K562 (cell line): ENCODE measurements at regions not wholly inside any gene's neighbourhood (a gene's known extent, or its start where the extent isn't known, plus 50 kb on each side); places are given as distances from the start of the nearest gene placed in this dataset.
"Not testable (repeated sequence)": the region's sequence is repeated elsewhere in the genome, so short reads cannot be mapped to it uniquely, and the experiment has no call there.

ENCODE experiments used
- ARNT ChIP-seq, 2 experiments: fragments of 450-650 bp; IDR thresholded peaks; 2 replicates each; pipeline ENCODE4 v1.6.1; 2016; ENCODE audit warnings: mild to moderate bottlenecking in 1 of 2
- ELF1 ChIP-seq: fragments of 200-800 bp; sonication (Bioruptor generic); IDR thresholded peaks from 2 replicates; pipeline ENCODE4 v1.6.1; 2016; ENCODE audit warnings: missing genetic modification characterization, missing compliant biosample characterization
- EP300 ChIP-seq: IDR thresholded peaks from 2 replicates; pipeline ENCODE4 v1.6.1; 2012; ENCODE audit warnings: low read length, improper control_type of control experiment
- NR2C2 ChIP-seq, 2 experiments: fragments of 200-800 bp in 1 of 2; sonication (Bioruptor generic) in 1 of 2; sonication (generic) in 1 of 2; formaldehyde crosslinking in 1 of 2; IDR thresholded peaks; 2 replicates each; pipeline versions ENCODE4 v1.6.1 to v1.8.0; 2016 to 2022; ENCODE audit warnings: mild to moderate bottlenecking in 1 of 2, missing compliant biosample characterization in 1 of 2, missing genetic modification characterization in 1 of 2, missing genetic modification reagents in 1 of 2
- POLR2G ChIP-seq: fragments of 200-400 bp; formaldehyde crosslinking; IDR thresholded peaks from 2 replicates; pipeline ENCODE4 v1.6.1; 2017; ENCODE audit warnings: low read depth, mild to moderate bottlenecking, antibody characterized with exemption, low read length, moderate library complexity
- RFX5 ChIP-seq: IDR thresholded peaks from 2 replicates; pipeline ENCODE4 v1.6.1; 2011; ENCODE audit warnings: low read depth, mild to moderate bottlenecking, improper control_type of control experiment, low read length
- SIN3A ChIP-seq, 2 experiments: fragments of 150-350 bp in 1 of 2; IDR thresholded peaks; 2 replicates each; pipeline ENCODE4 v1.6.1; 2011 to 2016; ENCODE audit warnings: borderline replicate concordance in 2 of 2, low read depth in 2 of 2, low read length in 2 of 2, mild to moderate bottlenecking in 2 of 2, moderate library complexity in 2 of 2; ENCODE audit not compliant: control insufficient read depth in 1 of 2
- TARDBP ChIP-seq: fragments of 450-650 bp; IDR thresholded peaks from 2 replicates; pipeline ENCODE4 v1.6.1; 2016
- TEAD4 ChIP-seq, 2 experiments: sonication (generic) in 1 of 2; formaldehyde crosslinking in 1 of 2; IDR thresholded peaks; 2 replicates each; pipeline versions ENCODE4 v1.6.1 to v1.8.0; 2012 to 2022; ENCODE audit warnings: borderline replicate concordance in 1 of 2, inconsistent platforms in 1 of 2, low read length in 1 of 2, mild to moderate bottlenecking in 1 of 2, missing genetic modification reagents in 1 of 2
- ZKSCAN1 ChIP-seq: fragments of 150-350 bp; IDR thresholded peaks from 2 replicates; pipeline ENCODE4 v1.6.1; 2016; ENCODE audit warnings: low read depth, low read length
- TF ChIP-seq, protein P1 (sequence below), 3 experiments: IDR thresholded peaks in 2 of 3; conservative IDR thresholded peaks in 1 of 3; 2 replicates each; pipeline ENCODE4 v1.5.1; 2011 to 2012; ENCODE audit warnings: low read length in 3 of 3, mild to moderate bottlenecking in 3 of 3, control low read depth in 2 of 3, improper control_type of control experiment in 1 of 3, inconsistent platforms in 1 of 3, low read depth in 1 of 3, mixed read lengths in 1 of 3, moderate library complexity in 1 of 3; ENCODE audit not compliant: insufficient read depth in 2 of 3
- TF ChIP-seq, protein P2 (sequence below): sonication (generic); formaldehyde crosslinking; IDR thresholded peaks from 2 replicates; pipeline ENCODE4 v1.8.0; 2022; ENCODE audit warnings: mild to moderate bottlenecking, missing genetic modification reagents
- TF ChIP-seq, protein P3 (sequence below): fragments of 200-800 bp; sonication (Bioruptor generic); IDR thresholded peaks from 2 replicates; pipeline ENCODE4 v1.6.1; 2016; ENCODE audit warnings: missing genetic modification characterization, missing compliant biosample characterization
- TF ChIP-seq, protein P4 (sequence below), 2 experiments: fragments of 450-650 bp in 1 of 2; sonication (generic) in 1 of 2; formaldehyde crosslinking; conservative IDR thresholded peaks; 2 replicates each; pipeline versions ENCODE4 v1.4.0 to v1.8.1; 2020 to 2022; ENCODE audit warnings: mild to moderate bottlenecking in 1 of 2, missing genetic modification reagents in 1 of 2

DNA sequence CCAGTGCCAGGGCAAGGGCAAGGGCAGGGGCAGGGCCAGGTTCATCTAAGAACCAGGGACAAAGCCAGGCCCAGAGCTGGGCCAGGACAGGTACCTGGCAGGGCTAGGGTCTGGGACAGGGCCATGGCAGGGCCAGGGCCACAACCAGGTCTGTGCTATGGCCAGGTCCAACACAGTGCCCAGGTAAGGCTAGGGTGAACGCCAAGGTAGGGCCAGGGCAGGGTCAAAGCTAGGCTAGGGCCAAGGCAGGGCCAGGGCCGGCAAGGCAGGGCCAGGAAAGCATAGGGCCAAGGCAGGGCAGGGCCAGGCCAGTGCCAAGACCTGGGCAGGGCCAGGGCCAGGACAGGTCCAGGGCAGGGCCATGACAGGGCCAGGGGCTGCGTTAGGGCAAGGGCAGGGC lies 398.7 kb downstream of the GOLGA6L6 start:
- TF ChIP-seq, protein P1, sequence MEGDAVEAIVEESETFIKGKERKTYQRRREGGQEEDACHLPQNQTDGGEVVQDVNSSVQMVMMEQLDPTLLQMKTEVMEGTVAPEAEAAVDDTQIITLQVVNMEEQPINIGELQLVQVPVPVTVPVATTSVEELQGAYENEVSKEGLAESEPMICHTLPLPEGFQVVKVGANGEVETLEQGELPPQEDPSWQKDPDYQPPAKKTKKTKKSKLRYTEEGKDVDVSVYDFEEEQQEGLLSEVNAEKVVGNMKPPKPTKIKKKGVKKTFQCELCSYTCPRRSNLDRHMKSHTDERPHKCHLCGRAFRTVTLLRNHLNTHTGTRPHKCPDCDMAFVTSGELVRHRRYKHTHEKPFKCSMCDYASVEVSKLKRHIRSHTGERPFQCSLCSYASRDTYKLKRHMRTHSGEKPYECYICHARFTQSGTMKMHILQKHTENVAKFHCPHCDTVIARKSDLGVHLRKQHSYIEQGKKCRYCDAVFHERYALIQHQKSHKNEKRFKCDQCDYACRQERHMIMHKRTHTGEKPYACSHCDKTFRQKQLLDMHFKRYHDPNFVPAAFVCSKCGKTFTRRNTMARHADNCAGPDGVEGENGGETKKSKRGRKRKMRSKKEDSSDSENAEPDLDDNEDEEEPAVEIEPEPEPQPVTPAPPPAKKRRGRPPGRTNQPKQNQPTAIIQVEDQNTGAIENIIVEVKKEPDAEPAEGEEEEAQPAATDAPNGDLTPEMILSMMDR (IDR thresholded peaks at IDR 0.05 in 2 of 3, conservative IDR thresholded peaks at IDR 0.05 in 1 of 3; ENCODE audit: insufficient read depth in 2 of 3, low read depth in 1 of 3, low read length in 3 of 3) = not testable (repeated sequence)
- TF ChIP-seq POLR2G; ZKSCAN1; TEAD4 (IDR thresholded peaks at IDR 0.05; ENCODE audit: low read length); TEAD4 (CRISPR knock-in tag; IDR thresholded peaks at IDR 0.05; ENCODE audit: borderline replicate concordance); EP300; SIN3A (IDR thresholded peaks at IDR 0.05; ENCODE audit: borderline replicate concordance in 2 of 2, control insufficient read depth in 1 of 2, low read depth in 2 of 2, low read length in 2 of 2); NR2C2 (CRISPR knock-in tag; IDR thresholded peaks at IDR 0.05); NR2C2 (tag; IDR thresholded peaks at IDR 0.05); RFX5; ELF1; TARDBP; ARNT (IDR thresholded peaks at IDR 0.05): not testable (repeated sequence)
- TF ChIP-seq, protein P2, sequence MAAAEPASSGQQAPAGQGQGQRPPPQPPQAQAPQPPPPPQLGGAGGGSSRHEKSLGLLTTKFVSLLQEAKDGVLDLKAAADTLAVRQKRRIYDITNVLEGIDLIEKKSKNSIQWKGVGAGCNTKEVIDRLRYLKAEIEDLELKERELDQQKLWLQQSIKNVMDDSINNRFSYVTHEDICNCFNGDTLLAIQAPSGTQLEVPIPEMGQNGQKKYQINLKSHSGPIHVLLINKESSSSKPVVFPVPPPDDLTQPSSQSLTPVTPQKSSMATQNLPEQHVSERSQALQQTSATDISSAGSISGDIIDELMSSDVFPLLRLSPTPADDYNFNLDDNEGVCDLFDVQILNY (CRISPR knock-in tag) = not testable (repeated sequence)
- TF ChIP-seq, protein P3, sequence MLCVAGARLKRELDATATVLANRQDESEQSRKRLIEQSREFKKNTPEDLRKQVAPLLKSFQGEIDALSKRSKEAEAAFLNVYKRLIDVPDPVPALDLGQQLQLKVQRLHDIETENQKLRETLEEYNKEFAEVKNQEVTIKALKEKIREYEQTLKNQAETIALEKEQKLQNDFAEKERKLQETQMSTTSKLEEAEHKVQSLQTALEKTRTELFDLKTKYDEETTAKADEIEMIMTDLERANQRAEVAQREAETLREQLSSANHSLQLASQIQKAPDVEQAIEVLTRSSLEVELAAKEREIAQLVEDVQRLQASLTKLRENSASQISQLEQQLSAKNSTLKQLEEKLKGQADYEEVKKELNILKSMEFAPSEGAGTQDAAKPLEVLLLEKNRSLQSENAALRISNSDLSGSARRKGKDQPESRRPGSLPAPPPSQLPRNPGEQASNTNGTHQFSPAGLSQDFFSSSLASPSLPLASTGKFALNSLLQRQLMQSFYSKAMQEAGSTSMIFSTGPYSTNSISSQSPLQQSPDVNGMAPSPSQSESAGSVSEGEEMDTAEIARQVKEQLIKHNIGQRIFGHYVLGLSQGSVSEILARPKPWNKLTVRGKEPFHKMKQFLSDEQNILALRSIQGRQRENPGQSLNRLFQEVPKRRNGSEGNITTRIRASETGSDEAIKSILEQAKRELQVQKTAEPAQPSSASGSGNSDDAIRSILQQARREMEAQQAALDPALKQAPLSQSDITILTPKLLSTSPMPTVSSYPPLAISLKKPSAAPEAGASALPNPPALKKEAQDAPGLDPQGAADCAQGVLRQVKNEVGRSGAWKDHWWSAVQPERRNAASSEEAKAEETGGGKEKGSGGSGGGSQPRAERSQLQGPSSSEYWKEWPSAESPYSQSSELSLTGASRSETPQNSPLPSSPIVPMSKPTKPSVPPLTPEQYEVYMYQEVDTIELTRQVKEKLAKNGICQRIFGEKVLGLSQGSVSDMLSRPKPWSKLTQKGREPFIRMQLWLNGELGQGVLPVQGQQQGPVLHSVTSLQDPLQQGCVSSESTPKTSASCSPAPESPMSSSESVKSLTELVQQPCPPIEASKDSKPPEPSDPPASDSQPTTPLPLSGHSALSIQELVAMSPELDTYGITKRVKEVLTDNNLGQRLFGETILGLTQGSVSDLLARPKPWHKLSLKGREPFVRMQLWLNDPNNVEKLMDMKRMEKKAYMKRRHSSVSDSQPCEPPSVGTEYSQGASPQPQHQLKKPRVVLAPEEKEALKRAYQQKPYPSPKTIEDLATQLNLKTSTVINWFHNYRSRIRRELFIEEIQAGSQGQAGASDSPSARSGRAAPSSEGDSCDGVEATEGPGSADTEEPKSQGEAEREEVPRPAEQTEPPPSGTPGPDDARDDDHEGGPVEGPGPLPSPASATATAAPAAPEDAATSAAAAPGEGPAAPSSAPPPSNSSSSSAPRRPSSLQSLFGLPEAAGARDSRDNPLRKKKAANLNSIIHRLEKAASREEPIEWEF (CRISPR knock-in tag) = not testable (repeated sequence)
- TF ChIP-seq, protein P4, sequence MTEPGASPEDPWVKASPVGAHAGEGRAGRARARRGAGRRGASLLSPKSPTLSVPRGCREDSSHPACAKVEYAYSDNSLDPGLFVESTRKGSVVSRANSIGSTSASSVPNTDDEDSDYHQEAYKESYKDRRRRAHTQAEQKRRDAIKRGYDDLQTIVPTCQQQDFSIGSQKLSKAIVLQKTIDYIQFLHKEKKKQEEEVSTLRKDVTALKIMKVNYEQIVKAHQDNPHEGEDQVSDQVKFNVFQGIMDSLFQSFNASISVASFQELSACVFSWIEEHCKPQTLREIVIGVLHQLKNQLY (CRISPR knock-in tag; conservative IDR thresholded peaks at IDR 0.05) = not testable (repeated sequence)
